ENCODE measurements at regions not wholly inside any gene's neighbourhood (a gene's known extent, or its start where the extent isn't known, plus 50 kb on each side); places are given as distances from the start of the nearest gene placed in this dataset.

DNA sequence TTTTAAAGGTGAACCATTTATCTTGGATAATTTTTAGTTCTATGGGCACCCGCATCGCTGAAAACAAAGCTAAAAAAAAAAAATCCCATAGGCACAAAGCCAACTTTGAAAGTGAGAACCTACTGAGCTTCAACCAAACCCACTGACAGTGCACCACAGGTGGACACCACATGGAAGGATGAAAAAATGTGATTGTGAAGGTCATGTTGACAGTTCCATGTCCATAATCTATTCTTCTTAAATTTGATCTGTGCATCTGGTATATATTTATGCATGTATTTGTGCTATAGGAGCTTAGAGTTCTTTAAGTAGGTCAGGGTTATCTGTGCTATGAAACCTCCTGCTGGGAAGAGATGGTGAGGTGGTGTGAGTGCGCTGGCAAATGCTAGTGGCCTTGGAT is 374.3 kb downstream of the SPRY1 start:
- TF ChIP-seq CTCF (IDR thresholded peaks at IDR 0.05 in 8 of 11, conservative IDR thresholded peaks at IDR 0.05 in 3 of 11) (no peak), POLR2A (IDR thresholded peaks at IDR 0.05) (no peak), POLR2AphosphoS5 (IDR thresholded peaks at IDR 0.05) (no peak)
